HG03025 (cell line): ENCODE measurements at regions not wholly inside any gene's neighbourhood (a gene's known extent, or its start where the extent isn't known, plus 50 kb on each side); places are given as distances from the start of the nearest gene placed in this dataset.
"Not testable (repeated sequence)": the region's sequence is repeated elsewhere in the genome, so short reads cannot be mapped to it uniquely, and the experiment has no call there.

Experiments
- ATAC-seq: cut with Tn5 transposase; IDR thresholded peaks from one replicate; pipeline ENCODE4 v1.9.1; 2021; ENCODE audit warnings: mild to moderate bottlenecking, moderate library complexity; ENCODE audit not compliant: unreplicated experiment, low FRiP score

DNA sequence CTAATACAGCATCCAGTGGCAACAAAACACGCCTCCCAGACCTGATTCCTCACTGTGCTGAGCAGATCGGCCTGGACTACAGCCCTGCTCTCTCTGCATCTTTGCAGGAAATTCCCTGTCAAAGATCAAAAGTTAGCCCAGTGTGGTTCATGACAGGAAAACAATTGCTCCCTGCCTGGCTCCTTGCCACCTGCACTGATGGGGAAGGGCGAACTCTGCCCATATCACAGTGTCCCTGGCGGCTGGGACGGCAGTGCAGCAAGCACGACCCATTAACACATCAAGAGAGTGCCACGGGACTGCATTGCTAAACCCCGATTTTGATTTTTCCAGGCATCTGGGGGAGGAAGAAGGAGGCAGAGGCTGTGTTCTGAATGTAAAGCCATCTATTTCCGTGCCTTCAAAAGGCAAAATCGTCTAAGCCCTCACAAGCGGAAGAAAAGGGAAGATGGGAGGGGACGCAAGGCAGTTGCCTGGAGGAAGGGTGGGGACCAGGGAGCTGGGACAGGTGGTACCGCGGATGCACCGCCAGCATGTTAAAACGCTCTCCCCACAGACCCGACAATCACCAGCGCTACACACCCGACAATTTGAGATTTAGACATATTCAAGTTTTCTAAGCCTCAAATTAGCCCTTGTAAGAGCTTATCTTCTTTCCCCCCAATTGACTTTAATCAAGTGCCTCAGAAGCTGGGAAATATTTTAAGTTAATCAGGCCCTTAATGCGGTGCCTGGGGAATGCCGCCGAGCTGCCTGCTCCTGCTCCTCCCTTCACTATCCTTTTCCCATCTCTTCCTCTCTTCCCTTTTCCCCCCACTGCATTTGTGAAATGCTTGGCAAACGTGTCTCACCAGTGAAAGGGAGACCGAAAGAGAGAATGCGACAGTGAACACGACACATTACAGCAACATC is 238.8 kb upstream of the CDH5 start:
- ATAC-seq, result no peak

- no peak for ATAC-seq
These were observed 245.0 kb upstream of the CDH5 start for GRCh38 chr16:66121466-66121865.

GRCh38 chr16:66120656-66121055 is 245.8 kb upstream of the CDH5 start:
- no peak for ATAC-seq

DNA sequence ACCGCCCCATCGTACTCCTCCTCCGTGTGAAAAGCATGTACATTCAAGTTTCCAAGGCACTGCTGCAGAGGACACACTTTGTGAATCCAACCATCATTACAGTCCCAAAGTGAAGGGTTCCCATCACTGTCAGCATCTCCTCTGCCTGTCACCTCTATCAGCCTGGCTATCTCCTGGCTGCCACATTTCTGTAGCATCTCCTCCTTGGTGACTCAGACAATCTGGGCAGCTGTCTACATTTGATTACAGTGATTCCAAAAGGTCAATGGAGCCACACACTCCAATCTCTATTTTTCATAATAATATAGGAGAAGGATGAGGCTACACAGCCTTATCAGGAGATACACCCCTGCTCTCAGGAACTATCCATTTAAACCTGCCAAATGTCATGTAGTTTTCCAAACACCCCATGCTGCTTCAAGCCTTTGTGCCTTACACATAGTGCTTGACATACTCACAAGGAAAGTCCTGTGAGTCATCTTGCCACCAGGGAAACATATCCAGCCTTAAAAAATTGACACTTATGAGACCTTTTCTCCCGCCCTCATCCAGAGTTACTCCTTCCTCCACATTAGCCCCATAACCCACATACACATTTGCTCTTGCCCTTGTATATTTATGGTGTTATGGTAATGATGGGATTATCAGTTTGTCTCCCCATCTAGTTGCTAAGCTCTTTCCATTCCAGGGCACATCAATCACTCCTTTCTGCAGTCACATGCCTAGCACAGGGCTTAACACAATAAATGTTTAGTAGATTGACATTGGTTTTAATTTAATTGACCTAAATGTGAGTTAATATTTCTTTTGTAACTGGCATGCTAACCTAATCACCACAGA is 250.1 kb upstream of the CDH5 start:
- ATAC-seq, result no peak

GRCh38 chr16:66115373-66115772 is 251.1 kb upstream of the CDH5 start:
- no peak for ATAC-seq

DNA sequence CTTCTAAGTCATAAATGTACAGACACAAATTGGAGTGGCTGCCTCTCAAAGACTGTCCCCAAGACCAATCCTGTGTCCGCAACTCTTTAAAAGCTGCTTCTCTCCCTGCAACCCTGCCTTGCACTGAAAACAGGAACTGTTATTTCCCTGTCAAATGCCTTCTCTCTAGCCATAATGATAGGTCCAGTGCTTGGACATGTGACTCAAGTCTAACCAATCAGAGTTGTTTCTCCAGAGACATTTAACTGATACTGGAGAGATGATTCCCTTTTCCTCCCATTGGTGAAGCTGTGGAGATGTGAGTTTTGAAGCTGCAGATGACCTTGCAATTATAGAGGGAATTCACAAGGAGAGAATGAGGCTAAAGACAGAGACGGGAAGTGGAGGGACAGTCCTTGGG is 253.3 kb upstream of the CDH5 start:
- no peak for ATAC-seq

DNA sequence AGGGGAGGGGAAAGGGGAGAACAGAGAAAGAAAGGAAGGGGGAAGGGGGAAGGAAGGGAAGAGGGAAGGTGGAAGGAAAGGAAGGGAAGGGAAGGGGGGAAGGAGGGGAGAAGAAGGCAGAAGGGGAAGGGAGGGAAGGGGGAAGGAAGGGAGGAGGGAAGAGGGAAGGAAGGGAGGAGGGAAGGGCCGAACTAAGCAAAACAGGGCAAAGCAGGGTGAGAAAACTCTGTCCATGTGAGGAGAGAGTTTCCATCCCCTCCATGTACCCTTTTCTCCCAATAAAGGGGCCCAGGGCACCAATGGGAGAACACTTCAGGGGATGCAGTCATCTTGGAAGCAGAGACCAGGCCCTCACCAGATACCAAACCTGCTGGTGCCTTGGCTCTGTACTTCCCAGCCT is 256.8 kb upstream of the CDH5 start:
- no peak for ATAC-seq

- ATAC-seq, result no peak
These were observed 258.8 kb upstream of the CDH5 start for GRCh38 chr16:66107661-66108060.

DNA sequence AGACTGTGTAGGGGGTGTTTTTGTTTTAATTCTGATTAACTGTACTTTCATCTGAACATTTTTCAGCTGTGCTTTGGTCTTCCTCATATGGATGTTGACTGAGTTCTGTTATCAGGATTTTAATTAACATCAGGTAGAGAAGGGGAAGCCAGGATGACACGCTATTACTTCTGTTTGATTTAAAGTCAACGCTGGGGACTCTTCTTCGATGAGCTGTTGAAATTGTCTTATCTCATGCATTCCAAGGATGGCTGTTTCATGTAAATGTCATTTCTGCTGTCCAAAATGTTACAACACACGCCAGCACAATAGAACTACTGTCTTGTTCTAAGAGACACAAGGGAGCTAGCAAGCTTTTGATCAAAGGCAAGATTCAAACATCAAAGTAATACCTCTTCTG is 263.3 kb upstream of the CDH5 start:
- ATAC-seq, result no peak

DNA sequence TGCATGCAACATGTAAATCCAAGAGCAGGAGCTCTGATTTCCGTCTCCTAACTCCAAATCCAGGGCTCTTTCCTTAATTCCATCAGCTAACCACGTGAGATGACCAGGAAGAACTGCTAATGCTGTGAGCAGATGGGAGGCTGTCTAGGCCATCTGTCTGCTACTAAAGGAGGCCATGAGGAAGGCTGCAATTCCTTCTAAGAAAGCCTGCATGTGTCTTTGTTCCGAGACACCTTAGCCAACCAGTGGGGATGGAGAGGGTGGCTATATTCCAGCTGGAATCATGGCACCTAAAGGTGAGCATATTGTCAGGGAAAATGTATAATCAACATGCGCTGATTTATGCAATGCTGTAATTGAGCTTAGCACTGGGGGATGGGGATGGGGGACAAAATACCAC is 267.2 kb upstream of the CDH5 start:
- no peak for ATAC-seq

DNA sequence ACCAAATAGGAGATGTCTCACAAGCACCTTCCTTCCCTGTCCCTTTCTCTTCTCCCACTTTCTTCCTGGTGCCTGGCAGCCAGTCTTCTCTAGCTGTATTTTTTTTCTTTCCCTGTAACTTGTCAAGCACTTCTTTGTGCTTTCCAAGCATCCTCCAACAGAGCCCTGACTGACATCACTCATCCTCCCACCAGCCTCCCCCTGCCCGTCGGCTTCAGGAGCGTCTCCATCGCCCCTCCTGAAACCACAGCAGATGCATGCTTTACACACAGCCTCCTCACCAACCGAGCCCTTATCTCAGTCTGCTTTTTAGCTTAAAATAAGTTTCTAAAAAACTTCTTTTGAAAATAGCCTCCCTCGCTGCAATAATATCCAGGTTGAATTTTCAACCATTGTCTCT is 268.7 kb upstream of the CDH5 start:
- ATAC-seq, result no peak

DNA sequence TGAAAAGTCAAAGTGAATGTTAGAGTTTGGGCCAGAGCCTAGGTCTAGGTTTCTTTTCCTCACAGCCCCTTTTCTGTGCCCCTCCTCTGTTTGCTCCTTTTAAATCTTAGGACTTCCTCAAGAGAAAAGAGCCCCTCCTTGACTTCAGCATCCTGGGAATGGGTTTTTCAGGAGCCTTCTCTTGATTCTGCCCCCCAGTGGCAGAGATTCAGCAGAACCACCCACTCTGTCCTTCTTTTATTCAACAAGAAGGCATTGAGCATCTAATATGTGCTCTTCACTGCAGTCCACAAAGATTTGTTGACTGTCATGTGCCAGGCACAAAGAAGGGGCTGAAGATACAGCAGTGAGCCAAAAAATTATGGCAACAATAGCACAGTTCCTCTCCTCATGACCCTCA is 270.8 kb upstream of the CDH5 start:
- ATAC-seq, result no peak

DNA sequence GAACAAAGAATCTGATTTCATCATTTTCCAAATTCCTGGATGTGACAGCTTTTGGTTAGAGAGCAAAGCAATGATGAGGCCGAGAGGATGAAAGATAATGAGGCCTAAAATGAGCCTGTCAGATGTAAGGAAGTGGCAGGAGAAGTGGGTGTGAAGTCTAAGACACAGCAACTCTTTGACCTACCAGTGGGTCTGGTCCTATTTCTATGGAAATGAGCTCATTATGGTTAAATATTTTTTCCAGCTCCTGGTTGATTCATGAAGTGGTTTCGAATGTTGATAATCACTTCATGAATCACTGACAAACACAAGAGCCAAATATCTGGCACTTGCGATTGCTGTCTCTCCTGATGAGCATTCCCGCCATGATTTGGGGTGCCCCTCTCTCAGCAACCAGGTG is 273.3 kb upstream of the CDH5 start:
- ATAC-seq, result no peak

GRCh38 chr16:66091471-66091891 is 275.0 kb upstream of the CDH5 start:
- no peak for ATAC-seq

- ATAC-seq, result no peak
These were observed 277.8 kb upstream of the CDH5 start for GRCh38 chr16:66088681-66089080.

DNA sequence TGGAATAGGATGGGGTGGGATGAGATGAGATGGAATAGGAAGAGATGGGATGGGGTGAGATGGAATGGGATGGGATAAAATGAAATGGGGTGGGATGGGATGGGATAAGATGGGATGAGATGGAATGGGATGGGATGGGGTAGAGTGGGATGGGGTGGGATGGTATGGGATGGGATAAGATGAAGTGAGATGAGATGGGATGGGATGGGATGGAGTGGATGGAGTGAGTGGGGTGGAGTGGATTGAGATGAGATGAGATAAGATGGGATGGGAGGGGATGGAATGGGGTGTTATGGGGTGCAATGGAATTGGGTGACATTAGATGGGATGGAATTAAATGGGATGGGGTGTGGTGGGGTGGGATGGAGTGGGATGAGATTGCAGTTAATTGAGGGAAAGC is 279.2 kb upstream of the CDH5 start:
- no peak for ATAC-seq

DNA sequence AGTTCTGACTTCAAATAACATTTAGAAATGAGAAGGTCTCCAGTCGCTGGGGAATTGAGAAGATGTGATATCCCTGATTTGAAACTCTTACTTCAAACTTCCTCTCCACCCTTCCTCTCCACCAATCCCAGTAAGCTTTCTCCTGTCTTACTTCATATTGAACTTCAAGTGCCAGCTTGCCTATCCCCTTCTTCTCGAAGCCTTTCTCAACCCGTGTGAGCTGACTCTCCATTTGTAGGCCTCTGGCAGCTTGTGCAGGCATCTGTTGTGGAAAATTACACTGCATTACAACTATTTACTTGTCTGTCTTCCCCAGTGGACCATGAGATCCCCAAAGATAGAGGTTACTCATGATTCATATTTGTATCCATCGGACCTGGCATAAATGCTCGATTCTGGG is 280.8 kb upstream of the CDH5 start:
- no peak for ATAC-seq

- not testable (repeated sequence) for ATAC-seq
These were observed 281.8 kb upstream of the CDH5 start for GRCh38 chr16:66084731-66085130.

DNA sequence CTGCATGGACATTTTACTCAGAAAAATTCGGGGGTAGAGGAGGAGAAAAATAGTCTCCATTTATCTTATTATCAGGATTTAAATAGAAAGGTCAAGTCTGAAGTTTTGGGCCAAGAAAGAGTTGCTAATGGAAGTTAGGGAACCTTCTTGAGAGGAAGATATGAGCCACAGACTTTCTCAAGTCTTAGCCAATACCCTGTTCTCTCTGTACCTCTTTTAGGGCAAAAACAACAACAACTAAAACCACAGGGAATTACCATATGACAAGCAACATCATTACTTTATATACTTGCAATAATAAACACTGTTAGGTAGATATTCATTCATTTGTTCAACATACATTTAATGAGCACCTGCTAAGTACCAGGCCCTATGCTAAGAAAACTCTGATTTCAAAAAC is 282.2 kb upstream of the CDH5 start:
- ATAC-seq, result no peak

GRCh38 chr16:66083171-66083570 is 283.3 kb upstream of the CDH5 start:
- no peak for ATAC-seq

DNA sequence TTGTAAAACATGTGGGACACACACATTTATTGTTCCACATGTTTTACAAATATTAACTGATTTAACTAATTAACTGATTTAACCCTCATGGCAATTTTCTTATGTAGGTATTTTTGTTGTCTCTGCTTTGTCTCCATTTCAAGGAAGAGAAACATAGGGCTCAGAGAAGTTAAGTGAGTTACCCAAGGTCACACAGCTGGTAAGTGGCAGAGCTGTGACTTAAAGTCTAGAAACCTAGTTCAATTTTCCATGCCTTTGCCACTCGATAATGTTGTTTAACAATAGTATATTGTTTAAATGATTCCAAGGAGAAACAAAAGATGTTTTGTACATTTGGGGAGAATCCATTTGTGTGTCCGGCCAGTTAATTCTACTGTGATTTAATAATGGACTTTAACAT is 284.1 kb upstream of the CDH5 start:
- no peak for ATAC-seq
